Glutamatergic neuron (in vitro differentiated cells): ENCODE measurements at regions not wholly inside any gene's neighbourhood (a gene's known extent, or its start where the extent isn't known, plus 50 kb on each side); places are given as distances from the start of the nearest gene placed in this dataset.

Source experiments
- DNase-seq: peaks from one replicate; pipeline ENCODE4 v3.0.0; 2022
- H3K27ac Mint-ChIP-seq: one replicate; pipeline ENCODE4 v1.8.0; 2020; ENCODE audit warnings: mild to moderate bottlenecking, mixed read lengths, inconsistent platforms; ENCODE audit not compliant: unreplicated experiment
- H3K27me3 Mint-ChIP-seq: one replicate; pipeline ENCODE4 v1.8.0; 2020; ENCODE audit warnings: mild to moderate bottlenecking, moderate library complexity, mixed read lengths, inconsistent platforms; ENCODE audit not compliant: unreplicated experiment
- H3K36me3 Mint-ChIP-seq: one replicate; pipeline ENCODE4 v1.8.0; 2020; ENCODE audit warnings: mild to moderate bottlenecking, mixed read lengths, inconsistent platforms; ENCODE audit not compliant: unreplicated experiment
- H3K4me1 Mint-ChIP-seq: one replicate; pipeline ENCODE4 v1.8.0; 2020; ENCODE audit warnings: mild to moderate bottlenecking, low read depth, mixed read lengths, inconsistent platforms; ENCODE audit not compliant: unreplicated experiment
- H3K4me3 Mint-ChIP-seq: one replicate; pipeline ENCODE4 v1.8.0; 2020; ENCODE audit warnings: mild to moderate bottlenecking, mixed read lengths, inconsistent platforms; ENCODE audit not compliant: unreplicated experiment
- H3K9me3 Mint-ChIP-seq: one replicate; pipeline ENCODE4 v1.8.0; 2020; ENCODE audit warnings: mild to moderate bottlenecking, moderate library complexity, mixed read lengths, inconsistent platforms; ENCODE audit not compliant: unreplicated experiment
- TF ChIP-seq, protein P1 (sequence below): fragments of 200-600 bp; sonication (generic); IDR thresholded peaks from one replicate; pipeline ENCODE4 v1.5.0; 2021; ENCODE audit not compliant: partially characterized antibody, unreplicated experiment

DNA sequence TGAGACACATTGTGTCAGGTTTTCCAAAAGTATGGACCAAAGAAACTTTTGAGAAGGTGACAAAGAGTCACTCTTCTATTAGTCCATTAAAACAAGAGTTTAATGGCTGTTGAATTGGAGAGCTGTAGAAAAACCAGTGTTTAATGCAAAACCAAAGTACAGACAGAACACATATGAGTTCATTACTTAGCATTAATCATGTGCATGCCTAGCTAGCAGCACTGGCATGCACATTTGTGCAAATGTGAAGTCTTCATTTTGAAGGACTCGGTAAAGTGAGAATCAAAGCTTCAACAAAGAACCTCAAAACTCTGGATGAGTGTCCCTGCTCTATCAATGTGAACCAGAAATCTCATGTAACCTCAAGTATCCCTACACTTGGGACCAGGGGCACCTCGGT is 256.3 kb upstream of the PPARGC1A start:
- Mint-ChIP-seq H3K27ac (no peak overlapping the region), H3K4me1 (no peaks in the 10 kb centered on the region), H3K27me3 (no peaks in the 10 kb centered on the region), H3K4me3 (no peak overlapping the region), H3K36me3 (no peaks in the 10 kb centered on the region), H3K9me3 (no peaks in the 10 kb centered on the region)
- TF ChIP-seq, protein P1, sequence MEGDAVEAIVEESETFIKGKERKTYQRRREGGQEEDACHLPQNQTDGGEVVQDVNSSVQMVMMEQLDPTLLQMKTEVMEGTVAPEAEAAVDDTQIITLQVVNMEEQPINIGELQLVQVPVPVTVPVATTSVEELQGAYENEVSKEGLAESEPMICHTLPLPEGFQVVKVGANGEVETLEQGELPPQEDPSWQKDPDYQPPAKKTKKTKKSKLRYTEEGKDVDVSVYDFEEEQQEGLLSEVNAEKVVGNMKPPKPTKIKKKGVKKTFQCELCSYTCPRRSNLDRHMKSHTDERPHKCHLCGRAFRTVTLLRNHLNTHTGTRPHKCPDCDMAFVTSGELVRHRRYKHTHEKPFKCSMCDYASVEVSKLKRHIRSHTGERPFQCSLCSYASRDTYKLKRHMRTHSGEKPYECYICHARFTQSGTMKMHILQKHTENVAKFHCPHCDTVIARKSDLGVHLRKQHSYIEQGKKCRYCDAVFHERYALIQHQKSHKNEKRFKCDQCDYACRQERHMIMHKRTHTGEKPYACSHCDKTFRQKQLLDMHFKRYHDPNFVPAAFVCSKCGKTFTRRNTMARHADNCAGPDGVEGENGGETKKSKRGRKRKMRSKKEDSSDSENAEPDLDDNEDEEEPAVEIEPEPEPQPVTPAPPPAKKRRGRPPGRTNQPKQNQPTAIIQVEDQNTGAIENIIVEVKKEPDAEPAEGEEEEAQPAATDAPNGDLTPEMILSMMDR, result no peak
- DNase-seq, result no peak

DNA sequence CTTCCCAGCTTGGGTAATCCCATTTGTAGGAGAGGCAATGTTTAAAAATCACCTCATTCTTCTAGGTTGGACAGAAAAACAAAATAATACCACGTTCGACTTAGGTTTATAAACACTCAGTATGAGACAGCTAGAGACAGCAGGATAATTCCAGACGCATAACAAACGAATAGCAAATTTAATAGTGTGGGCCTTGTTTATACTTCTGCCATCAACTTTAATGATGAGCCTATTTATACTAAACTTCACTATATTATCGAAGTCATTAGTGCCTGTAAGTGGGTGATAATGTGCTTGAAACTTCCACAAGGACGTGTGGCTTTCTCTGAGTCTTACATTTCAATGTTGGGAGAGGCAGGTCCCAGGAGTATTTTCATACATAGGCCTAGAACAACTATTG is 255.7 kb upstream of the PPARGC1A start:
- H3K4me3 Mint-ChIP-seq, result no peak overlapping the region
- DNase-seq, result no peak
- no peaks in the 10 kb centered on the region for H3K4me1 Mint-ChIP-seq
- no peaks in the 10 kb centered on the region for H3K9me3 Mint-ChIP-seq
- H3K36me3 Mint-ChIP-seq, result no peaks in the 10 kb centered on the region
- no peaks in the 10 kb centered on the region for H3K27me3 Mint-ChIP-seq
- TF ChIP-seq, protein P1, result no peak
- H3K27ac Mint-ChIP-seq, result no peak overlapping the region

DNA sequence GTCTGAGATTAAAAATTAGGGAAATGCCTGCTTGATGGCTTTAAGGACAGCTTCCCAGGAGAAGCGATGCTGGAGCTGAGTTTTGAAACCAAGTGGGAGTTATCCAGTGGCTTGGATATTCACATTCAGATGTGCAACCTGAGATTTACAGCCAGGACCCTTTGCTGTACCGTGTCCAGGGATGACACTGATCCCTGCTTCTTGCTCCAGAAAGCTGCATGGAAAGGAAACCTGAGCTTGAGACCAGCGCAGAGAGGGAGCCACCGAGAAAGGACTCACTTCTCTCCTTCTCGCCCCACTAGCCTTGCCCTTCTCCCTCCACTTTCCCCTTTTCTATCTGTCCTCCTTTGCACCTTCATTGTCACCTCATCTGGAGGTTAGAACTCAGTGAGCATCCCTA is 254.5 kb upstream of the PPARGC1A start:
- Mint-ChIP-seq H3K27ac (no peak overlapping the region), H3K4me3 (no peak overlapping the region)
- TF ChIP-seq, protein P1, result no peak

DNA sequence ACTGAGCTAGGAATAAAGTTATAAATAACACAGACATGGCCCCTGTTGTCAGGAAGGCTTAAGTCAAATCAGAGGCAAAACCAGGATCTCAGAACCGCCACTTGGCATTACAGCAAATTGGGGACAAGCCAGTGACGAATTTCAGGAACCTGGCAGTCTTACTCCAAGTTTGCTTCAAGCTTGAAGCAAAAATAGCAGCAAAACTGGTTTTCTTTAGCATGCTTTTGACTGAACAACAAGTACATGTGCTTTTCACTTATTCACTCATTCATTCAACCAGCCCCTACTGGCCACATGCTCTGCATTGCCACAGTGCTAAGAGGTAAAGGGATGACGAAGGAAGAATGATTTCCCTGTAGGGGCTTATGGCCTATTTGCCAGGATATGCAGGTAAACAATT is 253.9 kb upstream of the PPARGC1A start:
- Mint-ChIP-seq H3K27me3 (no peaks in the 10 kb centered on the region), H3K36me3 (no peaks in the 10 kb centered on the region), H3K27ac (no peak overlapping the region), H3K4me1 (no peaks in the 10 kb centered on the region), H3K9me3 (no peaks in the 10 kb centered on the region), H3K4me3 (no peak overlapping the region)
- no peak for DNase-seq
- TF ChIP-seq, protein P1, result no peak

More for the DNA sequence above, 254.5 kb upstream of the PPARGC1A start:
- DNase-seq, result no peak
- no peaks in the 10 kb centered on the region for H3K9me3 Mint-ChIP-seq
- H3K4me1 Mint-ChIP-seq, result no peaks in the 10 kb centered on the region
- no peaks in the 10 kb centered on the region for H3K27me3 Mint-ChIP-seq
- no peaks in the 10 kb centered on the region for H3K36me3 Mint-ChIP-seq

DNA sequence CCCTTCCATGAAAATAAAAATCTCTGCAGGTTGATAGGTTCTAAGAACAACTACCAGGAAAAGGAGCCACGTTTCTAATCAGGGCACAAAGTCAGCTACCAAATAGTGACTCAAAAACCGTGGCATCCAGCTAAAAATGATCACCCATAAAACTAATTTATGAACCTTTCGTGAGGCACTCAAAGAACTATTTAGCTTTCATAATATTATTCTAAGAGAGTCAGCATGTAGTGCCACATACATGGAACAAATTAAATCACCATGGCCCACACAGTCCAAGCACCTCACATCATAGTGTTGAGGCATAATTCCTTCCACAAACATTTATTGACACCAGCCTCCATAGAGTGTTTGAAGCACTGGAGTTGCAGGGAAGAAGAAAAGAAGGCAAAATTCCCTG is 252.0 kb upstream of the PPARGC1A start:
- Mint-ChIP-seq H3K27ac (no peak overlapping the region), H3K4me3 (no peak overlapping the region), H3K9me3 (no peaks in the 10 kb centered on the region), H3K4me1 (no peaks in the 10 kb centered on the region), H3K27me3 (no peaks in the 10 kb centered on the region), H3K36me3 (no peaks in the 10 kb centered on the region)
- no peak for DNase-seq
- TF ChIP-seq, protein P1, result no peak
